ENCODE measurements at regions not wholly inside any gene's neighbourhood (a gene's known extent, or its start where the extent isn't known, plus 50 kb on each side); places are given as distances from the start of the nearest gene placed in this dataset.

GRCh38 chr6:22975079-22975478 is 405.7 kb downstream of the HDGFL1 start:
- H3K4me3 ChIP-seq (ENCODE audit: low read depth, low read length): no peak overlapping the region
- POLR2A ChIA-PET: no interaction called here
- no peak for TF ChIP-seq ELK4 (IDR thresholded peaks at IDR 0.05; ENCODE audit: borderline replicate concordance, low read depth, low read length)
- no peak for TF ChIP-seq PRDM10 (tag by site-specific recombination; IDR thresholded peaks at IDR 0.05)
- H3K4me1 ChIP-seq (ENCODE audit: control insufficient read depth, insufficient read depth, low read length): no peaks in the 10 kb centered on the region
- CTCF ChIA-PET: no interaction called here
- H3K27ac ChIP-seq (ENCODE audit: extremely low read depth, low read depth, low read length): no peak overlapping the region
- H3K9me3 ChIP-seq (ENCODE audit: control insufficient read depth, insufficient read depth, low read depth, low read length): no peaks in the 10 kb centered on the region
- H3K36me3 ChIP-seq (ENCODE audit: control insufficient read depth in 2 of 2, insufficient read depth in 1 of 2, low read length in 2 of 2): no peaks in the 10 kb centered on the region

GRCh38 chr6:22980446-22980845 is 411.1 kb downstream of the HDGFL1 start:
- Histone ChIP-seq H3K4me1 (ENCODE audit: control insufficient read depth, insufficient read depth, low read length) (no peaks in the 10 kb centered on the region), H3K9me3 (ENCODE audit: control insufficient read depth, insufficient read depth, low read depth, low read length) (no peaks in the 10 kb centered on the region), H3K36me3 (ENCODE audit: control insufficient read depth in 2 of 2, insufficient read depth in 1 of 2, low read length in 2 of 2) (no peaks in the 10 kb centered on the region), H3K27ac (ENCODE audit: extremely low read depth, low read depth, low read length) (no peak overlapping the region), H3K4me3 (ENCODE audit: low read depth, low read length) (no peak overlapping the region)
- POLR2A ChIA-PET: no interaction called here
- CTCF ChIA-PET: no interaction called here
- TF ChIP-seq ZSCAN4 (tag by site-specific recombination; IDR thresholded peaks at IDR 0.05) (no peak), ZEB2 (tag by site-specific recombination; IDR thresholded peaks at IDR 0.05) (no peak)

- Histone ChIP-seq H3K27ac (ENCODE audit: extremely low read depth, low read depth, low read length) (no peak overlapping the region), H3K4me1 (ENCODE audit: control insufficient read depth, insufficient read depth, low read length) (no peaks in the 10 kb centered on the region), H3K4me3 (ENCODE audit: low read depth, low read length) (no peak overlapping the region), H3K36me3 (ENCODE audit: control insufficient read depth in 2 of 2, insufficient read depth in 1 of 2, low read length in 2 of 2) (no peaks in the 10 kb centered on the region), H3K9me3 (ENCODE audit: control insufficient read depth, insufficient read depth, low read depth, low read length) (no peaks in the 10 kb centered on the region)
- ChIA-PET CTCF (interaction anchor here (0.5 to 0.6 kb wide), 2 partner anchors 35 to 36 kb away, joined by 3 to 4 read pairs; no protein-coding TSS in a partner anchor), POLR2A (no interaction called here)
- TF ChIP-seq ZNF639 (tag by site-specific recombination; IDR thresholded peaks at IDR 0.05) (no peak), ZNF184 (tag by site-specific recombination; IDR thresholded peaks at IDR 0.05) (no peak), ZEB2 (tag by site-specific recombination; IDR thresholded peaks at IDR 0.05) (no peak), ZNF146 (tag by site-specific recombination; IDR thresholded peaks at IDR 0.05) (no peak), MYNN (tag by site-specific recombination; IDR thresholded peaks at IDR 0.05; ENCODE audit: borderline replicate concordance) (no peak)
These were observed 432.8 kb downstream of the HDGFL1 start for GRCh38 chr6:23002044-23002619.
